ENCODE measurements at regions not wholly inside any gene's neighbourhood (a gene's known extent, or its start where the extent isn't known, plus 50 kb on each side); places are given as distances from the start of the nearest gene placed in this dataset.

- TF ChIP-seq GABPA (IDR thresholded peaks at IDR 0.05 in 1 of 2, conservative IDR thresholded peaks at IDR 0.05 in 1 of 2) (no peak), CTCF (IDR thresholded peaks at IDR 0.05; ENCODE audit: low read depth, low read length, missing input control) (no peak), REST (IDR thresholded peaks at IDR 0.05) (no peak), HNF4G (IDR thresholded peaks at IDR 0.05) (no peak), JUND (IDR thresholded peaks at IDR 0.05) (no peak), MAX (IDR thresholded peaks at IDR 0.05) (no peak)
These were observed 96.4 kb upstream of the KCNJ6 start for GRCh38 chr21:38012672-38013071.
